AG04450 (cell line): ENCODE measurements at regions not wholly inside any gene's neighbourhood (a gene's known extent, or its start where the extent isn't known, plus 50 kb on each side); places are given as distances from the start of the nearest gene placed in this dataset.

Experiments
- CTCF ChIA-PET: fragments of 300-600, 350-600 bp; formaldehyde crosslinking; extraction: SDS; loops from one replicate; lab custom pipeline; 2022; ENCODE audit warnings: antibody characterized with exemption, inconsistent platforms; lab: Charles Lee
- POLR2A ChIA-PET: fragments of 350-600 bp; formaldehyde crosslinking; extraction: SDS; loops from one replicate; lab custom pipeline; 2021; ENCODE audit warnings: antibody characterized with exemption, inconsistent platforms; lab: Yijun Ruan, JAX
- DNase-seq: peaks from one replicate; pipeline ENCODE4 v3.0.0-alpha.2; 2011; ENCODE audit warnings: low read depth, low spot score
- H3K27ac ChIP-seq: one replicate; pipeline ENCODE4 v1.5.1; 2012; ENCODE audit warnings: low read depth, low read length, control low read depth
- H3K27me3 ChIP-seq: one replicate; pipeline ENCODE4 v1.6.0; 2012; ENCODE audit warnings: low read length; ENCODE audit not compliant: control insufficient read depth, insufficient read depth
- H3K4me3 ChIP-seq: 2 replicates; pipeline ENCODE4 v1.5.1; 2011; ENCODE audit warnings: mild to moderate bottlenecking, low read depth, low read length, control low read depth
- H3K9me3 ChIP-seq: 2 replicates; pipeline ENCODE4 v1.5.1; 2012; ENCODE audit warnings: low read length; ENCODE audit not compliant: control insufficient read depth, insufficient read depth
- TF ChIP-seq, protein P1 (sequence below): IDR thresholded peaks from 2 replicates; pipeline ENCODE4 v1.5.1; 2011; ENCODE audit warnings: low read depth, low read length, control low read depth, inconsistent platforms

DNA sequence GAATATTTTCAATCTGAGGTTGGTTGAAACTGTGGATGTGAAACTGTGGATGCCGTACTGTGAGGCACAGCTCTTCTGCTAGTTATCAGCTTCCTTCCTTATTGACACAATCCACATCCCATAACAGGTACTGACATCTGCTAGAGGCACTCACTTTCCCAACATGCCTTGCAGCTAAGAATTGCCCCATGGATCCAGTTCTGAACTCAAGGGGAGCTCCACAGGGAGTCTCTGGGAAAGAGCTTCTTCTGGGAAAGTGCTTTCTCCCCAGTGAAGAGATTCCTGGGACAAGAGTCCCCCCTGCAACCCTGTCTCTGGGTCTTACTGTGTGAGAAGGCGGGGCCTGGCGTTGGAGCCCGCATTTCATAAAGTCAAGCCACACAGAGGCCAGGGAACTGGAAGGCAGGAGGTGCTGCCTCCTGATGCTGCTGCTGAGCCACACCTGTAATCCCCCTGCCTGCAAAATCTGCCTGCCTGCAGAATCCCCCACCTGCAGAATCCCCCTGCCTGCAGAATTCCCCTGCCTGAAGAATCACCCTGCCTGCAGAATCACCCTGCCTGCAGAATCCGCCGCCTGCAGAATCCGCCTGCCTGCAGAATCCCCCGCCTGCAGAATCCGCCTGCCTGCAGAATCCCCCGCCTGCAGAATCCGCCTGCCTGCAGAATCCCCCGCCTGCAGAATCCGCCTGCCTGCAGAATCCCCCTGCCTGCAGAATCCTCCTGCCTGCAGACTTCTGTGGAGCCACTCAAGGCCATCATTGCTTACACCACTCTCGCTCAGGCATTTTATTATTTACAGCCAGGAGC, 305.4 kb downstream of the FOXL1 start:
- TF ChIP-seq, protein P1, sequence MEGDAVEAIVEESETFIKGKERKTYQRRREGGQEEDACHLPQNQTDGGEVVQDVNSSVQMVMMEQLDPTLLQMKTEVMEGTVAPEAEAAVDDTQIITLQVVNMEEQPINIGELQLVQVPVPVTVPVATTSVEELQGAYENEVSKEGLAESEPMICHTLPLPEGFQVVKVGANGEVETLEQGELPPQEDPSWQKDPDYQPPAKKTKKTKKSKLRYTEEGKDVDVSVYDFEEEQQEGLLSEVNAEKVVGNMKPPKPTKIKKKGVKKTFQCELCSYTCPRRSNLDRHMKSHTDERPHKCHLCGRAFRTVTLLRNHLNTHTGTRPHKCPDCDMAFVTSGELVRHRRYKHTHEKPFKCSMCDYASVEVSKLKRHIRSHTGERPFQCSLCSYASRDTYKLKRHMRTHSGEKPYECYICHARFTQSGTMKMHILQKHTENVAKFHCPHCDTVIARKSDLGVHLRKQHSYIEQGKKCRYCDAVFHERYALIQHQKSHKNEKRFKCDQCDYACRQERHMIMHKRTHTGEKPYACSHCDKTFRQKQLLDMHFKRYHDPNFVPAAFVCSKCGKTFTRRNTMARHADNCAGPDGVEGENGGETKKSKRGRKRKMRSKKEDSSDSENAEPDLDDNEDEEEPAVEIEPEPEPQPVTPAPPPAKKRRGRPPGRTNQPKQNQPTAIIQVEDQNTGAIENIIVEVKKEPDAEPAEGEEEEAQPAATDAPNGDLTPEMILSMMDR = no peak
- no peak for DNase-seq
- no peaks in the 10 kb centered on the region for H3K27me3 ChIP-seq
- H3K4me3 ChIP-seq = no peak overlapping the region
- ChIA-PET POLR2A (no interaction called here), CTCF (interaction anchor here (1.6 kb wide), 1 partner anchor 178 kb away, joined by 4 read pairs; no protein-coding TSS in a partner anchor)
- H3K27ac ChIP-seq = no peak overlapping the region
- H3K9me3 ChIP-seq = no peaks in the 10 kb centered on the region; the same call in 1 of the 2 replicates

DNA sequence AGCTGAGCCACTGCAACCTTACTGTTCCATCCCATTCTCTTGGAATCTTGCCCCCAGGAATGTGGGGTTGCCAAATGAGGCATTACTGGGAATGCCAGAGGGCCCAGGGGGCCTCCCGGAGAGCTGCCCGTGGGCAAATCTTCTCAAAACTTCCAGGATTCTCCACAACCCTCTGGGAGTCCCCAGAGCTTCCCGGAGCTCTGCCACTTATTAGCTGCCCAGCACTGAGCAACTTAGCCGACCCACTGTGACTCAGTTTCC, 306.0 kb downstream of the FOXL1 start:
- Histone ChIP-seq H3K9me3 (no peaks in the 10 kb centered on the region; the same call in 1 of the 2 replicates), H3K4me3 (no peak overlapping the region), H3K27me3 (no peaks in the 10 kb centered on the region), H3K27ac (no peak overlapping the region)
- CTCF ChIA-PET = no interaction called here
- no peak for DNase-seq
- TF ChIP-seq, protein P1 = no peak
- POLR2A ChIA-PET = no interaction called here

DNA sequence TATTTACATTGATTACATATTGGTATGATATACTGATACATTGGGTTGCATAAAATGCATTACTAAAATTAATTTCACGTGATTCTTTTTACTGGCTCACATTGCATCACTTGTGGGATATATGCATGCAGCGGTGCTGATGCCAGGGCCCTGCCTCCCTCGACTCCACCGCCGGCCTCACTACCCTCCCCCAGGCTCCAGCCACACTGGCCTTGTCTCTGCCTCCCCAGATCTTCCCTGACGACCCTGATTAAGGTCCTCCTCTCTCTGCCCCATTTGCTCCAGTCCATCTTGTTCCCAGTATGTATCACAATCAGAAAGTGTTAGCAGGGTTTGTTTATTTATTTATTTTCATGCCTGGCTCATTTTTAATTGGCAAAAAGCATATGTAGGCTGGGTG, 306.8 kb downstream of the FOXL1 start:
- Histone ChIP-seq H3K27me3 (no peaks in the 10 kb centered on the region), H3K4me3 (no peak overlapping the region), H3K9me3 (no peaks in the 10 kb centered on the region; the same call in 1 of the 2 replicates), H3K27ac (no peak overlapping the region)
- no peak for DNase-seq
- ChIA-PET POLR2A (no interaction called here), CTCF (no interaction called here)
- TF ChIP-seq, protein P1 = no peak

DNA sequence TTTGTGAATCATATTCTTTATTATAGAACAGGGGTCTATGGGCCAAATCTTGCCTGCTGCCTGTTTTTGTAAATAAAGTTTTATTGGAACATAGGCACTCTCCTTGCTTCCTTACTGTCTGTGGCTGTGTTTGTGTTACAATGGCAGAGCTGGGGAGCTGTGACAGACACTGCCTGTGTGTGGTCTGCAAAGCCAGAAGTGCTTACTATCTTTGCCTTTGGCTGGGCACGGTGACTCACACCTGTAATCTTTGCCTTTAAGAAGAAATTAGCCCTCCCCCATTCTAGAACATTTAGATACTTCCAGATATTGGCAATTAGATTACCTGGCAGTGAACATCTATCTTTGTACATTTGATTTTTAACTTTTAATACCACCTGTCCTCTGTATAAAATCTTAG, 308.3 kb downstream of the FOXL1 start:
- H3K4me3 ChIP-seq = no peak overlapping the region
- POLR2A ChIA-PET = no interaction called here
- CTCF ChIA-PET = no interaction called here
- no peak overlapping the region for H3K27ac ChIP-seq
- TF ChIP-seq, protein P1 = no peak
- no peaks in the 10 kb centered on the region for H3K27me3 ChIP-seq
- no peaks in the 10 kb centered on the region for H3K9me3 ChIP-seq
- DNase-seq = no peak

DNA sequence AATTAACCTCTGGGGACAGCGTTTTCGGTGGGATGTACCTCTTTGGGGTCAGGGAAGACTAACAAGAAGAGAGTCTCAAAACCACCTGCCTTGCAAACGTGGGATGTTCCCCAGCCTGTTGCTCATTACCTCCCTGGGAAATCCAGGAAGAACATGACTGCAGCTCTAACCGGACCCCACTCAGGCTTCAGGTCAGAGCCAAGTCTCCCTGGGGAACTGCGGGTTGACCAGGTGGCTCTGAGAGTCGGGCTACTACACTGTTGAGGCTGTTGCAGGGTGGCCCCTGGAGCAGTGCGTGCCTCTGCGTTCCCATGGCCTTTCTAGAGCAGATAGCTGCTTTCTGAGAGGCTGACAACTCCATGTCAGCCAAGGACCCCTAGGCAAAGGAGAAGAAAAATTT, 309.1 kb downstream of the FOXL1 start:
- CTCF ChIA-PET = no interaction called here
- POLR2A ChIA-PET = no interaction called here

More for the DNA sequence above, 309.1 kb downstream of the FOXL1 start:
- Histone ChIP-seq H3K4me3 (no peak overlapping the region), H3K9me3 (no peaks in the 10 kb centered on the region), H3K27me3 (no peaks in the 10 kb centered on the region), H3K27ac (no peak overlapping the region)
- DNase-seq = no peak
- TF ChIP-seq, protein P1 = no peak
